CD4-positive, alpha-beta T cell (primary cell): ENCODE measurements at regions not wholly inside any gene's neighbourhood (a gene's known extent, or its start where the extent isn't known, plus 50 kb on each side); places are given as distances from the start of the nearest gene placed in this dataset.
"Not testable (repeated sequence)": the region's sequence is repeated elsewhere in the genome, so short reads cannot be mapped to it uniquely, and the experiment has no call there.

ENCODE experiments used
- ATAC-seq: fragments of 200-7000 bp; cut with Tn5 transposase; one replicate; pipeline ENCODE4 v1.10.0; 2022; ENCODE audit warnings: mild to moderate bottlenecking; ENCODE audit not compliant: poor library complexity
- CTCF ChIA-PET: fragments of 350-600 bp; sonication (Branson Sonifier 250); formaldehyde crosslinking; loops from one replicate; lab custom pipeline; 2021; ENCODE audit warnings: antibody characterized with exemption, inconsistent platforms; lab: Charles Lee
- POLR2A ChIA-PET: fragments of 350-600 bp; sonication (Branson Sonifier 250); formaldehyde crosslinking; loops from one replicate; lab custom pipeline; 2021; ENCODE audit warnings: antibody characterized with exemption, inconsistent platforms; lab: Charles Lee
- DNase-seq, 14 experiments: peaks; one replicate each; pipeline ENCODE4 v3.0.0-alpha.2; 2013 to 2020; ENCODE audit warnings: mixed read lengths in 2 of 14
- H3K27ac ChIP-seq, 2 donors: one replicate each; pipeline versions ENCODE4 v1.5.1 to v1.7.0; 2013; ENCODE audit warnings: low read length in 2 of 2, low read depth in 1 of 2, mild to moderate bottlenecking in 1 of 2
- H3K27me3 ChIP-seq, 2 experiments: 1 replicate in 1 of 2; 2 replicates in 1 of 2; pipeline versions ENCODE4 v1.6.1 to v1.7.0; 2013; ENCODE audit warnings: low read length in 2 of 2, control low read depth in 1 of 2, mild to moderate bottlenecking in 1 of 2, moderate library complexity in 1 of 2; ENCODE audit not compliant: insufficient read depth in 2 of 2, control insufficient read depth in 1 of 2
- H3K36me3 ChIP-seq: one replicate; pipeline ENCODE4 v1.6.1; 2013; ENCODE audit warnings: low read length, control low read depth; ENCODE audit not compliant: insufficient read depth
- H3K4me1 ChIP-seq: one replicate; pipeline ENCODE4 v1.6.1; 2013; ENCODE audit warnings: low read length, control low read depth; ENCODE audit not compliant: insufficient read depth
- H3K4me3 ChIP-seq: one replicate; pipeline ENCODE4 v1.5.1; 2013; ENCODE audit warnings: mild to moderate bottlenecking, low read length, moderate library complexity
- H3K9me3 ChIP-seq, 2 experiments: 1 replicate in 1 of 2; 2 replicates in 1 of 2; pipeline versions ENCODE4 v1.6.1 to v1.7.0; 2013; ENCODE audit warnings: low read length in 2 of 2, mild to moderate bottlenecking in 2 of 2, control low read depth in 1 of 2, moderate library complexity in 1 of 2; ENCODE audit not compliant: control insufficient read depth in 1 of 2, insufficient read depth in 1 of 2
- H3K27ac Mint-ChIP-seq: one replicate; pipeline ENCODE4 v1.8.0; 2020; ENCODE audit warnings: mixed read lengths
- H3K27me3 Mint-ChIP-seq: one replicate; pipeline ENCODE4 v1.8.0; 2021; ENCODE audit warnings: mixed read lengths
- H3K36me3 Mint-ChIP-seq: one replicate; pipeline ENCODE4 v1.8.0; 2021; ENCODE audit warnings: low read depth, mixed read lengths
- H3K4me1 Mint-ChIP-seq: one replicate; pipeline ENCODE4 v1.8.0; 2021; ENCODE audit warnings: low read depth, mixed read lengths
- H3K4me3 Mint-ChIP-seq: one replicate; pipeline ENCODE4 v1.8.0; 2020; ENCODE audit warnings: mild to moderate bottlenecking, mixed read lengths
- H3K9me3 Mint-ChIP-seq: one replicate; pipeline ENCODE4 v1.8.0; 2020; ENCODE audit warnings: mixed read lengths
- CTCF ChIP-seq: fragments of 200-600 bp; IDR thresholded peaks from one replicate; pipeline ENCODE4 v1.8.0; 2022; ENCODE audit warnings: antibody characterized with exemption, mild to moderate bottlenecking
- intact Hi-C, 2 experiments: fragments of 100-400 bp; cut with DNase I in 1 of 2; cut with micrococcal nuclease in 1 of 2; formaldehyde crosslinking; loops; one replicate each; pipeline versions ENCODE4 v1.15.1 to v1.9.0; 2023 to 2025; cut with DNase I, micrococcal nuclease

GRCh38 chr13:26853323-26853722, 92.7 kb upstream of the GPR12 start:
- H3K27ac ChIP-seq: no peak overlapping the region
- intact Hi-C loops: no loop called here
- Mint-ChIP-seq H3K4me1 (no peaks in the 10 kb centered on the region), H3K36me3 (no peaks in the 10 kb centered on the region), H3K27ac (no peak overlapping the region), H3K27me3 (peaks cover 79% of the 10 kb centered on the region), H3K9me3 (no peaks in the 10 kb centered on the region), H3K4me3 (no peak overlapping the region)
- ATAC-seq (no peak), DNase-seq (no peak)
- no peak for TF ChIP-seq CTCF
- peaks cover 0 to 7% of the 10 kb centered on the region in 2 experiments for H3K9me3 ChIP-seq
- POLR2A ChIA-PET: no interaction called here
- no peak overlapping the region for H3K4me3 ChIP-seq
- no peaks in the 10 kb centered on the region for H3K36me3 ChIP-seq
- no peaks in the 10 kb centered on the region for H3K4me1 ChIP-seq
- peaks cover 4 to 17% of the 10 kb centered on the region in 2 experiments for H3K27me3 ChIP-seq
- CTCF ChIA-PET: no interaction called here

GRCh38 chr13:26847281-26847680, 86.7 kb upstream of the GPR12 start:
- peaks cover 7 to 9% of the 10 kb centered on the region in 2 experiments for H3K27me3 ChIP-seq
- ATAC-seq (no peak), DNase-seq (no peak)
- Mint-ChIP-seq H3K27ac (no peak overlapping the region), H3K4me3 (no peak overlapping the region), H3K4me1 (no peaks in the 10 kb centered on the region), H3K36me3 (no peaks in the 10 kb centered on the region), H3K27me3 (peaks cover 42% of the 10 kb centered on the region), H3K9me3 (no peaks in the 10 kb centered on the region)
- intact Hi-C loops: no loop called here
- CTCF ChIA-PET: no interaction called here
- no peak overlapping the region for H3K27ac ChIP-seq
- H3K4me1 ChIP-seq: no peaks in the 10 kb centered on the region
- H3K36me3 ChIP-seq: no peaks in the 10 kb centered on the region
- POLR2A ChIA-PET: no interaction called here
- H3K4me3 ChIP-seq: no peak overlapping the region
- peaks cover 0 to 7% of the 10 kb centered on the region in 2 experiments for H3K9me3 ChIP-seq
- no peak for TF ChIP-seq CTCF

GRCh38 chr13:26845063-26845462, 84.5 kb upstream of the GPR12 start:
- H3K9me3 ChIP-seq, H3K36me3 Mint-ChIP-seq, H3K27ac ChIP-seq, H3K4me1 ChIP-seq, H3K4me1 Mint-ChIP-seq, H3K9me3 Mint-ChIP-seq, intact Hi-C loops, H3K36me3 ChIP-seq, CTCF ChIA-PET, DNase-seq, H3K4me3 Mint-ChIP-seq, H3K4me3 ChIP-seq, ATAC-seq, H3K27ac Mint-ChIP-seq, H3K27me3 ChIP-seq, POLR2A ChIA-PET: not testable (repeated sequence)
- H3K27me3 Mint-ChIP-seq: peaks cover 34% of the 10 kb centered on the region

GRCh38 chr13:26839682-26840081, 79.1 kb upstream of the GPR12 start:
- no peak overlapping the region for H3K4me3 Mint-ChIP-seq
- no peak for TF ChIP-seq CTCF
- H3K9me3 Mint-ChIP-seq: no peaks in the 10 kb centered on the region
- DNase-seq (no peak), ATAC-seq (no peak)
- Histone ChIP-seq H3K4me1 (no peaks in the 10 kb centered on the region), H3K36me3 (no peaks in the 10 kb centered on the region), H3K4me3 (no peak overlapping the region), H3K9me3 (peaks cover 0 to 4% of the 10 kb centered on the region in 2 experiments), H3K27me3 (peaks cover 3 to 12% of the 10 kb centered on the region in 2 experiments), H3K27ac (no peak overlapping the region)
- POLR2A ChIA-PET: no interaction called here
- H3K36me3 Mint-ChIP-seq: no peaks in the 10 kb centered on the region
- H3K27ac Mint-ChIP-seq: no peak overlapping the region
- no peaks in the 10 kb centered on the region for H3K4me1 Mint-ChIP-seq
- H3K27me3 Mint-ChIP-seq: peaks cover 33% of the 10 kb centered on the region
- CTCF ChIA-PET: no interaction called here
- intact Hi-C loops: no loop called here
